Loucy (cell line): ENCODE measurements at regions not wholly inside any gene's neighbourhood (a gene's known extent, or its start where the extent isn't known, plus 50 kb on each side); places are given as distances from the start of the nearest gene placed in this dataset.

ENCODE experiments used
- H2AFZ ChIP-seq: fragments of 200-600 bp; sonication (generic); 2 replicates; pipeline ENCODE4 v1.6.0; 2016; ENCODE audit warnings: antibody characterized with exemption, mild to moderate bottlenecking, low read length, moderate library complexity
- H3F3A ChIP-seq: fragments of 200-600 bp; 2 replicates; pipeline ENCODE4 v1.6.0; 2016; ENCODE audit warnings: antibody characterized with exemption, low read depth, mild to moderate bottlenecking
- H3K27me3 ChIP-seq: fragments of 200-600 bp; sonication (generic); 2 replicates; pipeline ENCODE4 v1.6.1; 2014; ENCODE audit warnings: low read length, mild to moderate bottlenecking; ENCODE audit not compliant: insufficient read depth, poor library complexity, severe bottlenecking
- H3K36me3 ChIP-seq: fragments of 200-600 bp; sonication (generic); 2 replicates; pipeline ENCODE4 v1.6.1; 2016; ENCODE audit warnings: low read length; ENCODE audit not compliant: insufficient read depth
- H3K4me1 ChIP-seq: fragments of 200-600 bp; sonication (generic); 2 replicates; pipeline ENCODE4 v1.5.1; 2014; ENCODE audit warnings: low read length, mild to moderate bottlenecking; ENCODE audit not compliant: insufficient read depth, poor library complexity, severe bottlenecking
- H3K4me2 ChIP-seq: fragments of 200-600 bp; sonication (generic); 2 replicates; pipeline ENCODE4 v1.6.0; 2014; ENCODE audit warnings: antibody characterized with exemption, low read length, low read depth, mild to moderate bottlenecking; ENCODE audit not compliant: poor library complexity, severe bottlenecking
- H3K4me3 ChIP-seq: fragments of 200-600 bp; sonication (generic); 2 replicates; pipeline ENCODE4 v1.5.1; 2014; ENCODE audit warnings: low read length, mild to moderate bottlenecking, mixed read lengths; ENCODE audit not compliant: poor library complexity, severe bottlenecking
- H3K79me2 ChIP-seq: fragments of 200-600 bp; sonication (generic); 2 replicates; pipeline ENCODE4 v1.6.1; 2014; ENCODE audit warnings: low read length; ENCODE audit not compliant: insufficient read depth
- H3K9ac ChIP-seq: fragments of 200-600 bp; sonication (generic); 2 replicates; pipeline ENCODE4 v1.6.0; 2014; ENCODE audit warnings: mild to moderate bottlenecking, low read depth, low read length, moderate library complexity; ENCODE audit not compliant: poor library complexity, severe bottlenecking
- H3K9me2 ChIP-seq: fragments of 200-600 bp; sonication (generic); replicated peaks from 2 replicates; pipeline ENCODE4 v1.6.1; 2016; ENCODE audit warnings: low read depth, low read length, mixed read lengths
- H3K9me3 ChIP-seq: fragments of 200-600 bp; sonication (generic); 2 replicates; pipeline ENCODE4 v1.6.1; 2014; ENCODE audit warnings: mild to moderate bottlenecking, antibody characterized with exemption, low read length, low read depth; ENCODE audit not compliant: insufficient read depth
- H4K20me1 ChIP-seq: fragments of 200-600 bp; sonication (generic); 2 replicates; pipeline ENCODE4 v1.6.0; 2014; ENCODE audit warnings: antibody characterized with exemption, low read length, mild to moderate bottlenecking; ENCODE audit not compliant: insufficient read depth, poor library complexity, severe bottlenecking
- EZH2phosphoT487 ChIP-seq: fragments of 200-600 bp; IDR thresholded peaks from 2 replicates; pipeline ENCODE4 v1.6.1; 2018; ENCODE audit warnings: antibody characterized with exemption, mild to moderate bottlenecking, moderate library complexity, borderline replicate concordance
- TF ChIP-seq, protein P1 (sequence below): fragments of 200-600 bp; sonication (generic); conservative IDR thresholded peaks from 2 replicates; pipeline ENCODE4 v1.5.1; 2014; ENCODE audit warnings: mild to moderate bottlenecking, antibody characterized with exemption, low read length

DNA sequence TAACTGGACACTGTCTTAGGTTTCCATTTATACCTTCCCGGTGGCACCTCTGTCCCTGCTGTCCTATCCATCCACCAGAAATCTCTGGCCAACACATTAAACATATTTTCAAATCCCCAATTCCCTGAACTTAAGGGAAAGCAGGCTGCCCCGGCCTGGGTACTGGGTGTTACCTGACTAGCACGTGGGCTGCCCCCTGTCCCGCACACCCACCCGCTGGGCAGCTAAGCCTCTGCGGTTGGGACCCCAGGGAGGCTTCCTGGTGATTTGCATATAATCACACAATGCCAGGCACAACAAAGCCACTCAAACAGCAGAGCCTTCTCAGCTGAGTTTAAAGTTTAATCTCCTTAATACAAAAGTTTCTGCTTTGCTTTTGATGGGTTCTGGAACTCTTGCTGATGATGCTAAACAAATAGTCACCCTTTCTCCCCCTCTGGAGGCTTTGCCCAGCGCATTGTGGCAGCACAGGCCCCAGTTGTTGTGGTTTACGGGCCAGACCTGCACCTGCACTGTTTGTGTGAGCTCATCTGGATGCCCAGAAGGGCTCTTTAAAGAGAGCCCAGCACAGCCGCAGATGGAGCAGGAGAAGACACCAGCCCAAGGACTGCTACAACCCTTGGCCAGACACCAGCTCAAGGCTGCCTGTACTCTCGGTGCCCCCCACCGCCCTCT is 59.9 kb upstream of the POU2AF1 start:
- Histone ChIP-seq H3K4me3 (no peak overlapping the region), H3K36me3 (no peaks in the 10 kb centered on the region), H3K79me2 (no peaks in the 10 kb centered on the region), H3K4me1 (peaks cover 45% of the 10 kb centered on the region), H3K9me2 (no peaks in the 10 kb centered on the region), H2AFZ (no peak overlapping the region), H3F3A (no peaks in the 10 kb centered on the region), H3K9ac (no peak overlapping the region), H4K20me1 (no peaks in the 10 kb centered on the region), H3K4me2 (peak overlapping the region; percentile 9), H3K9me3 (no peaks in the 10 kb centered on the region), H3K27me3 (no peaks in the 10 kb centered on the region)
- TF ChIP-seq EZH2phosphoT487 = no peak
- TF ChIP-seq, protein P1, sequence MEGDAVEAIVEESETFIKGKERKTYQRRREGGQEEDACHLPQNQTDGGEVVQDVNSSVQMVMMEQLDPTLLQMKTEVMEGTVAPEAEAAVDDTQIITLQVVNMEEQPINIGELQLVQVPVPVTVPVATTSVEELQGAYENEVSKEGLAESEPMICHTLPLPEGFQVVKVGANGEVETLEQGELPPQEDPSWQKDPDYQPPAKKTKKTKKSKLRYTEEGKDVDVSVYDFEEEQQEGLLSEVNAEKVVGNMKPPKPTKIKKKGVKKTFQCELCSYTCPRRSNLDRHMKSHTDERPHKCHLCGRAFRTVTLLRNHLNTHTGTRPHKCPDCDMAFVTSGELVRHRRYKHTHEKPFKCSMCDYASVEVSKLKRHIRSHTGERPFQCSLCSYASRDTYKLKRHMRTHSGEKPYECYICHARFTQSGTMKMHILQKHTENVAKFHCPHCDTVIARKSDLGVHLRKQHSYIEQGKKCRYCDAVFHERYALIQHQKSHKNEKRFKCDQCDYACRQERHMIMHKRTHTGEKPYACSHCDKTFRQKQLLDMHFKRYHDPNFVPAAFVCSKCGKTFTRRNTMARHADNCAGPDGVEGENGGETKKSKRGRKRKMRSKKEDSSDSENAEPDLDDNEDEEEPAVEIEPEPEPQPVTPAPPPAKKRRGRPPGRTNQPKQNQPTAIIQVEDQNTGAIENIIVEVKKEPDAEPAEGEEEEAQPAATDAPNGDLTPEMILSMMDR = no peak

DNA sequence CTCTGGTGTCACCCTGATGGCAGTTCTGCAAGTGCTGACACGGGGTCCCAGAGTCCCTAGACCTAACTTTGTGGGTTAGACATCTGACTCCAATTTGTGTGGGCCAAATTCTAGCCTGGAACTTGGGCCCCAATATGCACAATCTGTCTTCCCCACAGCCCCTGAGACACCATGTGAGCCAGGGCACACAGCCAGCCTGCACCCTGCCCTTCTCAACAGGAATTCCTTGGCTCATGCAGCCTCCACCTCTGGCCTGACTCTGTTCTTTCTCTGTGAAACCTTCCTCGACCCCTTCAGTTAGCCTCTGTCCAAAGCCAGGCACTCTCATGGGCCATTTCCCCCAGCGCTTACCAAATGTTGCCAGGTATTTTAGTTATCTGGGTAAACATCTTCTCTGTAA is 59.1 kb upstream of the POU2AF1 start:
- TF ChIP-seq, protein P1 = no peak
- TF ChIP-seq EZH2phosphoT487 = no peak
- H4K20me1 ChIP-seq = no peaks in the 10 kb centered on the region
- no peak overlapping the region for H3K9ac ChIP-seq
- H3K4me2 ChIP-seq = no peak overlapping the region
- peaks cover 38% of the 10 kb centered on the region for H3K4me1 ChIP-seq
- no peaks in the 10 kb centered on the region for H3K27me3 ChIP-seq
- H3K9me3 ChIP-seq = no peaks in the 10 kb centered on the region
- H3K79me2 ChIP-seq = no peaks in the 10 kb centered on the region
- H3K9me2 ChIP-seq = no peaks in the 10 kb centered on the region
- H3K36me3 ChIP-seq = no peaks in the 10 kb centered on the region
- H3K4me3 ChIP-seq = no peak overlapping the region
- H3F3A ChIP-seq = no peaks in the 10 kb centered on the region
- H2AFZ ChIP-seq = no peak overlapping the region

DNA sequence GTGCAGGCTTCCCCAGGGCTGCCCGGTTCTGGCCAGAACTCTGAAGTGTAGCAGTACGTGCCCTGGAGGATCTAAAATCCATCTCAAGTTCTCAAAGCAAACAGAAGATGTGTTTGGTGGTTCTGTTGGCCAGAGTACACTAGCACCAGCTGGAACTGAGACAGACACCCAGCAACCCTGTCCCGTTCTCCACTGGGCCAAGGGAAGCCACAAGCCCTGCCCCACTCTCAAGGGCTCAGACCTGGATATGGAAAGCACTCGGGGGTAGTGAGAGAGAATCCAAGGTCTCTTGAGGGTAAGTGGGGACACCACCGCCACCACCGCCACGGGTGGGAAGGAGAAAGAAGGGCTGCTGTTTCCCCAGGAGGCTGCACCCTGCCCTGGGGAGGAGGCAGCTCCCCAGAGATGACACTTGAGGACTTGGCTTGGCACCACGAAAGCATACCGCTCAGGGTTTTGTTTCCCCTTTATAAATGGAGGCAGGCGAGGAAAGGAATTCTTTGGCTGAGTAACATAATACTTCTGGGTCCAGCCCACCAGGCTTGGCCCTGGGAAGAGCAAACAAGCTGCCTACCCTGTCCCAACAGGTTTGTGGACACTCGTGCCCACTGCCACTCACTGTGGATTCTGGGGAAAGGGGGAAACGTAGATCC is 56.1 kb upstream of the POU2AF1 start:
- Histone ChIP-seq H2AFZ (no peak overlapping the region), H3K9me2 (no peaks in the 10 kb centered on the region), H3K9ac (no peak overlapping the region), H3K27me3 (no peaks in the 10 kb centered on the region), H3K4me1 (peaks cover 25% of the 10 kb centered on the region), H3K4me2 (no peak overlapping the region), H3K36me3 (no peaks in the 10 kb centered on the region), H4K20me1 (no peaks in the 10 kb centered on the region), H3K9me3 (no peaks in the 10 kb centered on the region), H3K4me3 (no peak overlapping the region), H3F3A (no peaks in the 10 kb centered on the region), H3K79me2 (no peaks in the 10 kb centered on the region)
- TF ChIP-seq, protein P1 = no peak
- TF ChIP-seq EZH2phosphoT487 = no peak
